CD4-positive, CD25-positive, alpha-beta regulatory T cell (primary cell): ENCODE measurements at regions not wholly inside any gene's neighbourhood (a gene's known extent, or its start where the extent isn't known, plus 50 kb on each side); places are given as distances from the start of the nearest gene placed in this dataset.
"Not testable (repeated sequence)": the region's sequence is repeated elsewhere in the genome, so short reads cannot be mapped to it uniquely, and the experiment has no call there.

Experiments
- ATAC-seq, 2 donors: fragments of 150-1000 bp; cut with Tn5 transposase; one replicate each; pipeline ENCODE4 v1.10.0; 2021; ENCODE audit warnings: low read depth in 2 of 2, moderate number of reproducible peaks in 2 of 2, moderate library complexity in 1 of 2
- DNase-seq, 3 donors: peaks; one replicate each; pipeline versions ENCODE4 v3.0.0 to v3.0.0-alpha.2; 2012 to 2022; ENCODE audit warnings: mixed read lengths in 1 of 3
- H3K27ac ChIP-seq: one replicate; pipeline ENCODE4 v1.7.0; 2013; ENCODE audit warnings: mild to moderate bottlenecking, low read length; ENCODE audit not compliant: insufficient read depth, poor library complexity, severe bottlenecking
- H3K27me3 ChIP-seq: one replicate; pipeline ENCODE4 v1.7.0; 2013; ENCODE audit warnings: low read length; ENCODE audit not compliant: control insufficient read depth, insufficient read depth
- H3K36me3 ChIP-seq: one replicate; pipeline ENCODE4 v1.7.0; 2013; ENCODE audit warnings: mild to moderate bottlenecking, low read length, moderate library complexity; ENCODE audit not compliant: control insufficient read depth, insufficient read depth
- H3K4me1 ChIP-seq: 2 replicates; pipeline ENCODE4 v1.7.0; 2013; ENCODE audit warnings: mild to moderate bottlenecking, low read length; ENCODE audit not compliant: insufficient read depth, control insufficient read depth, poor library complexity, severe bottlenecking
- H3K4me3 ChIP-seq: one replicate; pipeline ENCODE4 v1.7.0; 2013; ENCODE audit warnings: low read depth, mild to moderate bottlenecking, low read length, moderate library complexity
- H3K9me3 ChIP-seq, 2 experiments: 1 replicate in 1 of 2; 2 replicates in 1 of 2; pipeline ENCODE4 v1.7.0; 2013; ENCODE audit warnings: low read length in 2 of 2, mild to moderate bottlenecking in 1 of 2, moderate library complexity in 1 of 2; ENCODE audit not compliant: control insufficient read depth in 2 of 2
- H3K27ac Mint-ChIP-seq, 3 donors: one replicate each; pipeline ENCODE4 v1.8.0; 2020 to 2022; ENCODE audit warnings: mild to moderate bottlenecking in 3 of 3, mixed read lengths in 3 of 3, moderate library complexity in 2 of 3
- H3K27me3 Mint-ChIP-seq: one replicate; pipeline ENCODE4 v1.8.0; 2022; ENCODE audit warnings: mild to moderate bottlenecking, mixed read lengths
- H3K36me3 Mint-ChIP-seq: one replicate; pipeline ENCODE4 v1.8.0; 2020; ENCODE audit warnings: mixed read lengths
- H3K4me1 Mint-ChIP-seq, 4 donors: one replicate each; pipeline ENCODE4 v1.8.0; 2020 to 2022; ENCODE audit warnings: mixed read lengths in 4 of 4, mild to moderate bottlenecking in 1 of 4
- H3K4me3 Mint-ChIP-seq, 4 donors: one replicate each; pipeline ENCODE4 v1.8.0; 2020 to 2022; ENCODE audit warnings: mild to moderate bottlenecking in 4 of 4, mixed read lengths in 4 of 4, moderate library complexity in 3 of 4
- H3K9me3 Mint-ChIP-seq, 7 donors: one replicate each; pipeline ENCODE4 v1.8.0; 2020 to 2022; ENCODE audit warnings: mixed read lengths in 7 of 7, mild to moderate bottlenecking in 3 of 7, moderate library complexity in 2 of 7

- H3K27me3 ChIP-seq: no peaks in the 10 kb centered on the region
- no peak overlapping the region for H3K27ac ChIP-seq
- Mint-ChIP-seq H3K4me1 (no peaks in the 10 kb centered on the region), H3K4me3 (no peak overlapping the region), H3K36me3 (no peaks in the 10 kb centered on the region), H3K27me3 (peaks cover 5% of the 10 kb centered on the region), H3K27ac (no peak overlapping the region), H3K9me3 (peaks cover 0 to 9% (median 0%) of the 10 kb centered on the region in 7 donors)
- ATAC-seq (no peak), DNase-seq (no peak)
- H3K36me3 ChIP-seq: no peaks in the 10 kb centered on the region
- H3K4me3 ChIP-seq: no peak overlapping the region
- H3K4me1 ChIP-seq: no peaks in the 10 kb centered on the region
- no peaks in the 10 kb centered on the region for H3K9me3 ChIP-seq
Measured at GRCh38 chr2:180240774-180241173, 233.7 kb upstream of the CWC22 start.

DNA sequence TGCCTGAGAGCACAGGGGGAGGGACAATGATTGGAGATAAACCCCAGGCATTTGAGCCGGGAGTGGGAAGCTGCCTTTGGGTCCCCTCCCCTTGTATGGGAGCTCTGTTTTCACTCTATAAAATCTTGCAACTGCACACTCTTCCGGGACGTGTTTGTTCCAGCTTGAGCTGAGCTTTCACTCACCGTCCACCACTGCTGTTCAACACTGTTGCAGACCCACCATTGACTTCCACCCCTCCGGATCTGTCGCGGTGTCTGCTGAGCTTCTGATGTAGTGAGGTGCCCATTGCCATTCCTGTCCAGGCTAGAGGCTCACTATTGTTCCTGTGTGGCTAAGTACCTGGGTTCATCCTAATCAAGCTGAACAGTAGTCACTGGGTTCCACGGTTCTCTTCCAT lies 231.6 kb upstream of the CWC22 start:
- Histone ChIP-seq H3K27ac (no peak overlapping the region), H3K4me1 (no peaks in the 10 kb centered on the region), H3K4me3 (no peak overlapping the region), H3K27me3 (no peaks in the 10 kb centered on the region), H3K36me3 (no peaks in the 10 kb centered on the region), H3K9me3 (no peaks in the 10 kb centered on the region)
- peaks cover 5% of the 10 kb centered on the region for H3K27me3 Mint-ChIP-seq
- DNase-seq (no peak), ATAC-seq (no peak)
- H3K4me3 Mint-ChIP-seq: no peak overlapping the region
- no peaks in the 10 kb centered on the region for H3K4me1 Mint-ChIP-seq
- peaks cover 0 to 9% (median 2%) of the 10 kb centered on the region in 7 donors for H3K9me3 Mint-ChIP-seq
- no peak overlapping the region for H3K27ac Mint-ChIP-seq
- H3K36me3 Mint-ChIP-seq: no peaks in the 10 kb centered on the region

GRCh38 chr2:180236061-180236460 lies 229.0 kb upstream of the CWC22 start:
- H3K36me3 Mint-ChIP-seq, DNase-seq, H3K27ac Mint-ChIP-seq, H3K9me3 ChIP-seq, H3K4me1 Mint-ChIP-seq, ATAC-seq, H3K27ac ChIP-seq, H3K36me3 ChIP-seq, H3K27me3 ChIP-seq, H3K4me3 Mint-ChIP-seq, H3K27me3 Mint-ChIP-seq, H3K4me3 ChIP-seq, H3K4me1 ChIP-seq: not testable (repeated sequence)
- H3K9me3 Mint-ChIP-seq: peaks cover 0 to 11% (median 2%) of the 10 kb centered on the region in 7 donors

DNA sequence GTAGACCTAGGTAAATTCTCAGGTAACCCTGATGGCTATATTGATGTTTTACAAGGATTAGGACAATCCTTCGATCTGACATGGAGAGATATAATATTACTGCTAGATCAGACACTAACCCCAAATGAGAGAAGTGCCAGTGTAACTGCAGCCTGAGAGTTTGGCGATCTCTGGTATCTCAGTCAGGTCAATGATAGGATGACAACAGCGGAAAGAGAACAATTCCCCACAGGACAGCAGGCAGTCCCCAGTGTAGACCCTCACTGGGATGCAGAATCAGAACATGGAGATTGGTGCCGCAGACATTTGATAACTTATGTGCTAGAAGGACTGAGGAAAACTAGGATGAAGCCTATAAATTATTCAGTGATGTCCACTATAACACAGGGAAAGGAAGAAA lies 228.4 kb upstream of the CWC22 start:
- H3K9me3 ChIP-seq, H3K36me3 ChIP-seq, H3K27me3 ChIP-seq, H3K27me3 Mint-ChIP-seq, H3K4me3 Mint-ChIP-seq, H3K4me3 ChIP-seq, H3K36me3 Mint-ChIP-seq, ATAC-seq, H3K4me1 ChIP-seq, H3K4me1 Mint-ChIP-seq, H3K27ac Mint-ChIP-seq, DNase-seq, H3K27ac ChIP-seq: not testable (repeated sequence)
- H3K9me3 Mint-ChIP-seq: peaks cover 0 to 11% (median 2%) of the 10 kb centered on the region in 7 donors

- not testable (repeated sequence) for H3K27me3 Mint-ChIP-seq, H3K4me3 Mint-ChIP-seq, H3K36me3 Mint-ChIP-seq
Measured at GRCh38 chr2:180234991-180235390, 227.9 kb upstream of the CWC22 start.

GRCh38 chr2:180231015-180231414 lies 223.9 kb upstream of the CWC22 start:
- Histone ChIP-seq H3K9me3 (no peaks in the 10 kb centered on the region), H3K27ac (no peak overlapping the region), H3K27me3 (no peaks in the 10 kb centered on the region), H3K36me3 (no peaks in the 10 kb centered on the region), H3K4me3 (no peak overlapping the region), H3K4me1 (no peaks in the 10 kb centered on the region)
- H3K27ac Mint-ChIP-seq: no peak overlapping the region
- DNase-seq (no peak), ATAC-seq (no peak)
- H3K4me1 Mint-ChIP-seq: no peaks in the 10 kb centered on the region
- H3K27me3 Mint-ChIP-seq: no peaks in the 10 kb centered on the region
- H3K9me3 Mint-ChIP-seq: peaks cover 0 to 6% (median 1%) of the 10 kb centered on the region in 7 donors
- H3K4me3 Mint-ChIP-seq: no peak overlapping the region
- H3K36me3 Mint-ChIP-seq: no peaks in the 10 kb centered on the region

More at GRCh38 chr2:180234991-180235390, 227.9 kb upstream of the CWC22 start:
- not testable (repeated sequence) for H3K27me3 ChIP-seq, H3K4me1 ChIP-seq, H3K27ac ChIP-seq, H3K36me3 ChIP-seq, DNase-seq, H3K4me1 Mint-ChIP-seq, H3K27ac Mint-ChIP-seq, H3K4me3 ChIP-seq, ATAC-seq, H3K9me3 ChIP-seq
- peaks cover 0 to 11% (median 2%) of the 10 kb centered on the region in 7 donors for H3K9me3 Mint-ChIP-seq

GRCh38 chr2:180227461-180227860 lies 220.4 kb upstream of the CWC22 start:
- Histone ChIP-seq H3K27ac (no peak overlapping the region), H3K36me3 (no peaks in the 10 kb centered on the region), H3K4me1 (no peaks in the 10 kb centered on the region), H3K27me3 (no peaks in the 10 kb centered on the region), H3K4me3 (no peak overlapping the region), H3K9me3 (no peaks in the 10 kb centered on the region)
- Mint-ChIP-seq H3K4me3 (no peak overlapping the region), H3K27me3 (no peaks in the 10 kb centered on the region), H3K27ac (no peak overlapping the region), H3K36me3 (no peaks in the 10 kb centered on the region), H3K9me3 (peaks cover 0 to 9% (median 4%) of the 10 kb centered on the region in 7 donors), H3K4me1 (no peaks in the 10 kb centered on the region)
- ATAC-seq (no peak), DNase-seq (no peak)

- Histone ChIP-seq H3K4me3 (no peak overlapping the region), H3K9me3 (no peaks in the 10 kb centered on the region), H3K27ac (no peak overlapping the region), H3K4me1 (no peaks in the 10 kb centered on the region), H3K27me3 (no peaks in the 10 kb centered on the region), H3K36me3 (no peaks in the 10 kb centered on the region)
- Mint-ChIP-seq H3K27me3 (no peaks in the 10 kb centered on the region), H3K9me3 (peaks cover 0 to 13% (median 6%) of the 10 kb centered on the region in 7 donors), H3K4me1 (no peaks in the 10 kb centered on the region), H3K4me3 (no peak overlapping the region), H3K36me3 (no peaks in the 10 kb centered on the region), H3K27ac (no peak overlapping the region)
- ATAC-seq (no peak), DNase-seq (no peak)
Measured at GRCh38 chr2:180225118-180225517, 218.0 kb upstream of the CWC22 start.
